ENCODE measurements at regions not wholly inside any gene's neighbourhood (a gene's known extent, or its start where the extent isn't known, plus 50 kb on each side); places are given as distances from the start of the nearest gene placed in this dataset.

GRCh38 chr14:78086342-78086741, 83.8 kb upstream of the NRXN3 start:
- no peaks in the 10 kb centered on the region for H3K9me3 ChIP-seq (ENCODE audit: low read length)
- H2AFZ ChIP-seq (ENCODE audit: low read length): no peak overlapping the region
- no peaks in the 10 kb centered on the region for H3K36me3 ChIP-seq (replicated peaks in 1 of 2; ENCODE audit: control insufficient read depth in 1 of 2, insufficient read depth in 2 of 2, low read length in 2 of 2)
- no peak for DNase-seq (ENCODE audit: low spot score)
- CTCF ChIA-PET (ENCODE audit: low intra/inter-chr PET ratio, low total read pairs): no interaction called here
- POLR2A ChIA-PET: no interaction called here
- no peak overlapping the region for H3K27ac ChIP-seq (ENCODE audit: extremely low read length, insufficient read depth, low read length)
- intact Hi-C loops (cut with micrococcal nuclease; ENCODE audit: unreplicated experiment): no loop called here
- no peak overlapping the region for H3K9ac ChIP-seq (ENCODE audit: insufficient read depth, low read depth, low read length)
- BruUV-seq (replicated peaks): no TSS peak
- H3K4me2 ChIP-seq (ENCODE audit: low read depth, low read length): no peak overlapping the region
- TF ChIP-seq ZNF883 (CRISPR knock-in tag; IDR thresholded peaks at IDR 0.05; ENCODE audit: not compliant biosample characterization) (no peak), SNRNP70 (IDR thresholded peaks at IDR 0.05; ENCODE audit: low read depth, low read length) (no peak), DR1 (CRISPR knock-in tag; IDR thresholded peaks at IDR 0.05) (no peak), ZNF512B (CRISPR knock-in tag; IDR thresholded peaks at IDR 0.05; ENCODE audit: borderline replicate concordance) (no peak), NAIF1 (CRISPR knock-in tag; IDR thresholded peaks at IDR 0.05; ENCODE audit: borderline replicate concordance) (no peak), ZNF580 (CRISPR knock-in tag; IDR thresholded peaks at IDR 0.05; ENCODE audit: borderline replicate concordance, low read depth) (no peak), ZNF569 (CRISPR knock-in tag; IDR thresholded peaks at IDR 0.05; ENCODE audit: borderline replicate concordance) (no peak), SNAPC4 (CRISPR knock-in tag; IDR thresholded peaks at IDR 0.05) (no peak), ZFP62 (CRISPR knock-in tag; IDR thresholded peaks at IDR 0.05) (no peak), ZNF547 (CRISPR knock-in tag; IDR thresholded peaks at IDR 0.05) (no peak), ZNF713 (CRISPR knock-in tag; IDR thresholded peaks at IDR 0.05) (no peak)
- TF ChIP-seq, protein P1, sequence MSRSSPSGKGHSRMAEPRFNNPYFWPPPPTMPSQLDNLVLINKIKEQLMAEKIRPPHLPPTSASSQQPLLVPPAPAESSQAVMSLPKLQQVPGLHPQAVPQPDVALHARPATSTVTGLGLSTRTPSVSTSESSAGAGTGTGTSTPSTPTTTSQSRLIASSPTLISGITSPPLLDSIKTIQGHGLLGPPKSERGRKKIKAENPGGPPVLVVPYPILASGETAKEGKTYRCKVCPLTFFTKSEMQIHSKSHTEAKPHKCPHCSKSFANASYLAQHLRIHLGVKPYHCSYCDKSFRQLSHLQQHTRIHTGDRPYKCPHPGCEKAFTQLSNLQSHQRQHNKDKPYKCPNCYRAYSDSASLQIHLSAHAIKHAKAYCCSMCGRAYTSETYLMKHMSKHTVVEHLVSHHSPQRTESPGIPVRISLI (CRISPR knock-in tag; IDR thresholded peaks at IDR 0.05; ENCODE audit: borderline replicate concordance): no peak
- TF ChIP-seq, protein P2, sequence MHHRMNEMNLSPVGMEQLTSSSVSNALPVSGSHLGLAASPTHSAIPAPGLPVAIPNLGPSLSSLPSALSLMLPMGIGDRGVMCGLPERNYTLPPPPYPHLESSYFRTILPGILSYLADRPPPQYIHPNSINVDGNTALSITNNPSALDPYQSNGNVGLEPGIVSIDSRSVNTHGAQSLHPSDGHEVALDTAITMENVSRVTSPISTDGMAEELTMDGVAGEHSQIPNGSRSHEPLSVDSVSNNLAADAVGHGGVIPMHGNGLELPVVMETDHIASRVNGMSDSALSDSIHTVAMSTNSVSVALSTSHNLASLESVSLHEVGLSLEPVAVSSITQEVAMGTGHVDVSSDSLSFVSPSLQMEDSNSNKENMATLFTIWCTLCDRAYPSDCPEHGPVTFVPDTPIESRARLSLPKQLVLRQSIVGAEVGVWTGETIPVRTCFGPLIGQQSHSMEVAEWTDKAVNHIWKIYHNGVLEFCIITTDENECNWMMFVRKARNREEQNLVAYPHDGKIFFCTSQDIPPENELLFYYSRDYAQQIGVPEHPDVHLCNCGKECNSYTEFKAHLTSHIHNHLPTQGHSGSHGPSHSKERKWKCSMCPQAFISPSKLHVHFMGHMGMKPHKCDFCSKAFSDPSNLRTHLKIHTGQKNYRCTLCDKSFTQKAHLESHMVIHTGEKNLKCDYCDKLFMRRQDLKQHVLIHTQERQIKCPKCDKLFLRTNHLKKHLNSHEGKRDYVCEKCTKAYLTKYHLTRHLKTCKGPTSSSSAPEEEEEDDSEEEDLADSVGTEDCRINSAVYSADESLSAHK (CRISPR knock-in tag; IDR thresholded peaks at IDR 0.05; ENCODE audit: borderline replicate concordance): no peak
- H3K4me3 ChIP-seq (replicated peaks in 1 of 3; ENCODE audit: insufficient read depth in 1 of 3, low read depth in 2 of 3, low read length in 3 of 3): no peak overlapping the region
- no peak for FAIRE-seq
- no peaks in the 10 kb centered on the region for H3K79me2 ChIP-seq (ENCODE audit: insufficient read depth, low read length)
- H3K27me3 ChIP-seq (ENCODE audit: control insufficient read depth in 1 of 2, insufficient read depth in 2 of 2, low read length in 2 of 2): peaks cover 5 to 45% of the 10 kb centered on the region in 2 experiments; a peak in 4 of 5 replicates
- peaks cover 12% of the 10 kb centered on the region for H3K4me1 ChIP-seq (ENCODE audit: insufficient read depth, low read length)
- ATAC-seq: no peak
- no peaks in the 10 kb centered on the region for H4K20me1 ChIP-seq (ENCODE audit: insufficient read depth, low read length)
- in situ Hi-C loops (cut with HindIII; ENCODE audit: extremely low pct_ligation_motif_present, low pct_unique_long_range_greater_than_20kb): no loop called here
- WGBS (ENCODE audit: low lambda C conversion rate): 2% methylated on average over 4 of the region's 4 CpGs

Data from HepG2 (cell line).